ENCODE measurements at regions not wholly inside any gene's neighbourhood (a gene's known extent, or its start where the extent isn't known, plus 50 kb on each side); places are given as distances from the start of the nearest gene placed in this dataset.

DNA sequence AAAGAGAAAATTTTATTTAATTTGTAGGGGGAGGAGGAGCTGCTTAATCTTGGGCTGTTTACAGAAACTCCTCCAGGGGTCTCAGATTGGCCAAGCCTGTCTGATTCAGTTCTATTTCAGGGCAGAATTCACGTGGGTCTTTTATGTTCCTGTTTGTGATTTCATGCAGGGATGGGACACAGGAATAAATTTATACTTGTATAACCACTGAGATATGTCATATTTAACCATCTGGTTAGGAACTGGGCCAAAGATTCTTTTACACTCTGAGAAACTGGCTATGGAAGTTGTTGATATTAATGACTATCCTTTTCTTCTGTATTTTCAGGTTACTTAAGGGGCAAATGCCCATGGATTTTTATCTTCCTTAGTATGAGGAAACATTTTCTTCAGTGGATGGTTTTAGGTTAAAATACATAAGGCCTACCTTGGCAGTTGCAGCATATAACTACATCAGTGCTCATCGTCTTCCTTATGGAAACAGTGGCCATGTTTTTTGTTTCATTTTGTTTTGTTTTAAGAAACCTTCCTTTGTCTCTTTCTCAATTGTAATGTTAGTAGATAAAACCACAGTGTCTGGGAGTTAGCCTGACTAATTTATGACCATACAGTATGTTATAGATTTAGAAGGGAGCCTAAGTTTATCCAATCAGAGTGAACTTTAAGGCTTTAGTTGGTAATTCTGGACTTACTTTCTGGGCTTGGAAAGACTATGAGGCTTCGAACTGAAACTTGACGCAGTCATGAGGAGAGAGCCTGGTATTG, 132.4 kb upstream of the ANO3 start:
- Histone ChIP-seq H3K4me3 (no peak overlapping the region), H3K9me3 (no peaks in the 10 kb centered on the region), H3K27ac (no peak overlapping the region), H3K4me1 (ENCODE audit: control insufficient read depth in 1 of 2, low read depth in 2 of 2) (no peaks in the 10 kb centered on the region), H3K36me3 (no peaks in the 10 kb centered on the region), H3K27me3 (replicated peaks; ENCODE audit: insufficient read depth) (no peaks in the 10 kb centered on the region)
- ATAC-seq (ENCODE audit: insufficient number of reproducible peaks, low FRiP score, low read depth) = no peak
- DNase-seq (ENCODE audit: low spot score) = no peak
- TF ChIP-seq, protein P1, sequence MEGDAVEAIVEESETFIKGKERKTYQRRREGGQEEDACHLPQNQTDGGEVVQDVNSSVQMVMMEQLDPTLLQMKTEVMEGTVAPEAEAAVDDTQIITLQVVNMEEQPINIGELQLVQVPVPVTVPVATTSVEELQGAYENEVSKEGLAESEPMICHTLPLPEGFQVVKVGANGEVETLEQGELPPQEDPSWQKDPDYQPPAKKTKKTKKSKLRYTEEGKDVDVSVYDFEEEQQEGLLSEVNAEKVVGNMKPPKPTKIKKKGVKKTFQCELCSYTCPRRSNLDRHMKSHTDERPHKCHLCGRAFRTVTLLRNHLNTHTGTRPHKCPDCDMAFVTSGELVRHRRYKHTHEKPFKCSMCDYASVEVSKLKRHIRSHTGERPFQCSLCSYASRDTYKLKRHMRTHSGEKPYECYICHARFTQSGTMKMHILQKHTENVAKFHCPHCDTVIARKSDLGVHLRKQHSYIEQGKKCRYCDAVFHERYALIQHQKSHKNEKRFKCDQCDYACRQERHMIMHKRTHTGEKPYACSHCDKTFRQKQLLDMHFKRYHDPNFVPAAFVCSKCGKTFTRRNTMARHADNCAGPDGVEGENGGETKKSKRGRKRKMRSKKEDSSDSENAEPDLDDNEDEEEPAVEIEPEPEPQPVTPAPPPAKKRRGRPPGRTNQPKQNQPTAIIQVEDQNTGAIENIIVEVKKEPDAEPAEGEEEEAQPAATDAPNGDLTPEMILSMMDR (IDR thresholded peaks at IDR 0.05) = no peak

- no peaks in the 10 kb centered on the region for H3K4me1 ChIP-seq (ENCODE audit: control insufficient read depth in 1 of 2, low read depth in 2 of 2)
- TF ChIP-seq, protein P1 (IDR thresholded peaks at IDR 0.05) = no peak
- DNase-seq (ENCODE audit: low spot score) (no peak), ATAC-seq (ENCODE audit: insufficient number of reproducible peaks, low FRiP score, low read depth) (no peak)
- no peak overlapping the region for H3K4me3 ChIP-seq
- no peaks in the 10 kb centered on the region for H3K27me3 ChIP-seq (replicated peaks; ENCODE audit: insufficient read depth)
- H3K9me3 ChIP-seq = no peaks in the 10 kb centered on the region
- no peaks in the 10 kb centered on the region for H3K36me3 ChIP-seq
- no peak overlapping the region for H3K27ac ChIP-seq
Measured at GRCh38 chr11:26201411-26201810, 130.5 kb upstream of the ANO3 start.

DNA sequence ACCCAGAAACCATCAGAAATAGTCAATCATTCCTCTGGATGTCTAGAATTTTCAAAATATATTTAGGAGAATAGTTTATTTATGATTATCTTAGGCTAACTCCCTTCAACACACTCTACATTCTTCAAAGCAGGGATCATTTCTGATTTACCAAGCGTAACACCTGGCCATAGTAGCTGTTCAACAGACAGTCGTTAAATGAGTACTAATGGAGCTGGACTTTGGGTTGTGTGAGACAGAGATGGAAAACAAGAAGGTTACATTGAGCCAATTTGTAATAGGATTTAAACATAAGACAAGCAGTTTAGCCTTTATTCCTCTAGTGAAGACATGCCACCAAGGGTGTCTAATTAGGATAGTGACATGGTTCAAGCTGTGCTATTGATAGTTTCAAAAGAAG, 129.2 kb upstream of the ANO3 start:
- Histone ChIP-seq H3K4me1 (ENCODE audit: control insufficient read depth in 1 of 2, low read depth in 2 of 2) (no peaks in the 10 kb centered on the region), H3K36me3 (no peaks in the 10 kb centered on the region), H3K27me3 (replicated peaks; ENCODE audit: insufficient read depth) (no peaks in the 10 kb centered on the region), H3K9me3 (no peaks in the 10 kb centered on the region), H3K27ac (no peak overlapping the region), H3K4me3 (no peak overlapping the region)
- TF ChIP-seq, protein P1 (IDR thresholded peaks at IDR 0.05) = no peak
- ATAC-seq (ENCODE audit: insufficient number of reproducible peaks, low FRiP score, low read depth) = no peak
- DNase-seq (ENCODE audit: low spot score) = no peak

DNA sequence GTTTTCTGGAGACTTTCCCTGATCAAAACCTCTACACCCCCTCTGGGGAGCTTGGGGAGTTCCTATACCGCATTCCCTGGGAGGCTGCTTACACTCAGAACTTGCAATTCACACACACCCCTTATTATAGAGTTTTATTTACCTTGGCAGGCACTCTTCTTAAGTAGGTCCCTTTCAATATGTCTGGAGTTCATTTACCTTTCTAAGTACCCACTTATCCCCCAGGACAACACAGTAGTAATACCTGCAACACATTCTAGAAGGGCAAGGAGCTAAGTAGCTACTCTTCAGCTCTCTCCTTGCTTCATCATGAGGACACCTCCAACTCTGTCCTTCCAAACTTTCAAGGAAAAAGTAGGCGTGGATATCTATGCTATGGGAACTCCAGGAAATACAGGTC, 127.8 kb upstream of the ANO3 start:
- DNase-seq (ENCODE audit: low spot score) (no peak), ATAC-seq (ENCODE audit: insufficient number of reproducible peaks, low FRiP score, low read depth) (no peak)
- Histone ChIP-seq H3K36me3 (no peaks in the 10 kb centered on the region), H3K27me3 (replicated peaks; ENCODE audit: insufficient read depth) (no peaks in the 10 kb centered on the region), H3K27ac (no peak overlapping the region), H3K9me3 (no peaks in the 10 kb centered on the region), H3K4me1 (ENCODE audit: control insufficient read depth in 1 of 2, low read depth in 2 of 2) (no peaks in the 10 kb centered on the region), H3K4me3 (no peak overlapping the region)
- TF ChIP-seq, protein P1 (IDR thresholded peaks at IDR 0.05) = no peak

DNA sequence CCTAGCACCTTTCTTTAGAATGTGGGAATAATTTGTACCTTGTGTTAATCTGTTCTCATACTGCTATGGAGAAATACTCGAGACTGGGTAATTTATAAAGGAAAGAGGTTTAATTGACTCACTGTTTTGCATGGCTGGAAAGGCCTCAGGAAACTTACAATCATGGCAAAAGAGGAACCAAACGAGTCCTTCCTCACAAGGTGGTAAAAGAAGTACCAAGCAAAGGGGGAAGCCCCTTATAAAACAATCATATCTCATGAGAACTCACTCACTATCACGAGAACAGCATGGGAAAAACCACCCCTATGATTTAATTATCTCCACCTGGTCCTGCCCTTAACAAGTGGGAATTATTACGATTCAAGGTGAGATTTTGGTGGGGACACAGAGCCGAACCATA, 127.1 kb upstream of the ANO3 start:
- H3K27ac ChIP-seq = no peak overlapping the region
- ATAC-seq (ENCODE audit: insufficient number of reproducible peaks, low FRiP score, low read depth) (no peak), DNase-seq (ENCODE audit: low spot score) (no peak)
- H3K4me1 ChIP-seq (ENCODE audit: control insufficient read depth in 1 of 2, low read depth in 2 of 2) = no peaks in the 10 kb centered on the region
- H3K4me3 ChIP-seq = no peak overlapping the region
- TF ChIP-seq, protein P1 (IDR thresholded peaks at IDR 0.05) = no peak
- no peaks in the 10 kb centered on the region for H3K9me3 ChIP-seq
- no peaks in the 10 kb centered on the region for H3K36me3 ChIP-seq
- no peaks in the 10 kb centered on the region for H3K27me3 ChIP-seq (replicated peaks; ENCODE audit: insufficient read depth)

Data from thoracic aorta (tissue), 2 donors.